Aorta (tissue), 5 donors: ENCODE measurements at regions not wholly inside any gene's neighbourhood (a gene's known extent, or its start where the extent isn't known, plus 50 kb on each side); places are given as distances from the start of the nearest gene placed in this dataset.
"Not testable (repeated sequence)": the region's sequence is repeated elsewhere in the genome, so short reads cannot be mapped to it uniquely, and the experiment has no call there.

ENCODE experiments used
- ATAC-seq: fragments of 200-7000 bp; cut with Tn5 transposase; one replicate; pipeline ENCODE4 v1.9.1; 2022; ENCODE audit warnings: moderate library complexity; ENCODE audit not compliant: low FRiP score
- DNase-seq, 2 donors: peaks; one replicate each; pipeline ENCODE4 v3.0.0-alpha.2; 2020
- H3K27ac ChIP-seq, 2 donors: one replicate each; pipeline ENCODE4 v1.5.1; 2013; ENCODE audit warnings: low read length in 2 of 2, mild to moderate bottlenecking in 2 of 2, moderate library complexity in 2 of 2, control low read depth in 1 of 2, inconsistent platforms in 1 of 2, low read depth in 1 of 2
- H3K27me3 ChIP-seq, 2 donors: one replicate each; pipeline ENCODE4 v1.6.1; 2013; ENCODE audit warnings: control low read depth in 1 of 2, low read length in 1 of 2, mild to moderate bottlenecking in 1 of 2, moderate library complexity in 1 of 2; ENCODE audit not compliant: insufficient read depth in 2 of 2, control insufficient read depth in 1 of 2
- H3K36me3 ChIP-seq, 2 donors: one replicate each; pipeline ENCODE4 v1.6.1; 2013; ENCODE audit warnings: control low read depth in 1 of 2, low read length in 1 of 2, mild to moderate bottlenecking in 1 of 2; ENCODE audit not compliant: insufficient read depth in 2 of 2, control insufficient read depth in 1 of 2
- H3K4me1 ChIP-seq, 2 donors: one replicate each; pipeline ENCODE4 v1.6.1; 2013; ENCODE audit warnings: low read length in 2 of 2, control low read depth in 1 of 2, mild to moderate bottlenecking in 1 of 2, moderate library complexity in 1 of 2; ENCODE audit not compliant: insufficient read depth in 2 of 2, control insufficient read depth in 1 of 2
- H3K4me3 ChIP-seq, 2 donors: one replicate each; pipeline ENCODE4 v1.5.1; 2013; ENCODE audit warnings: low read length in 2 of 2, control low read depth in 1 of 2, mild to moderate bottlenecking in 1 of 2
- H3K9me3 ChIP-seq: one replicate; pipeline ENCODE4 v1.6.1; 2013; ENCODE audit warnings: mild to moderate bottlenecking, low read length; ENCODE audit not compliant: control insufficient read depth
- WGBS, 2 donors: extraction: QIAGEN DNeasy Blood & Tissue Kit; methylation state at CpG; one replicate each; pipeline ENCODE4 v1.1.7; 2013; 5-methylcytosine and 5-hydroxymethylcytosine counted together
- intact Hi-C, 2 donors: fragments of 100-400 bp; cut with DNase I; formaldehyde crosslinking; loops; one replicate each; pipeline versions ENCODE4 v1.14.2 to v1.15.0; 2022
- donor health status: healthy with polysubstance abuse.
- donor health status: Bipolar disorder and iron deficiency.
- donor health status: DM: no; HTN: no; CAD: no.
- donor health status: DM: no; HTN: no; CAD: no.
- donor health status: DM: yes; HTN: yes; CAD: no.

- Histone ChIP-seq H3K4me1 (no peaks in the 10 kb centered on the region), H3K36me3 (no peaks in the 10 kb centered on the region), H3K27ac (no peak overlapping the region), H3K27me3 (no peaks in the 10 kb centered on the region), H3K4me3 (no peak overlapping the region), H3K9me3 (no peaks in the 10 kb centered on the region)
- intact Hi-C loops = no loop called here
- 80 to 81% methylated on average over 7 of the region's 7 CpGs for WGBS, 2 donors
- ATAC-seq (no peak), DNase-seq (no peak)
Measured at GRCh38 chr6:3962291-3963280, 113.4 kb downstream of the FAM50B start.

GRCh38 chr6:3963426-3963825, 114.3 kb downstream of the FAM50B start:
- 85% methylated on average over 4 of the region's 4 CpGs for WGBS, 2 donors
- no peak for ATAC-seq
- Histone ChIP-seq H3K4me3 (no peak overlapping the region), H3K9me3 (no peaks in the 10 kb centered on the region), H3K27me3 (no peaks in the 10 kb centered on the region), H3K36me3 (no peaks in the 10 kb centered on the region), H3K27ac (no peak overlapping the region), H3K4me1 (no peaks in the 10 kb centered on the region)
- DNase-seq = no peak
- intact Hi-C loops = no loop called here

- Histone ChIP-seq H3K36me3 (no peaks in the 10 kb centered on the region), H3K4me1 (no peaks in the 10 kb centered on the region), H3K27me3 (no peaks in the 10 kb centered on the region), H3K4me3 (no peak overlapping the region), H3K9me3 (no peaks in the 10 kb centered on the region), H3K27ac (no peak overlapping the region)
- DNase-seq (no peak), ATAC-seq (no peak)
- 89 to 90% methylated on average over 12 of the region's 12 CpGs for WGBS, 2 donors
- intact Hi-C loops = no loop called here
Measured at GRCh38 chr6:3965071-3965718, 113.7 kb downstream of the FAM217A start.

GRCh38 chr6:3966426-3966825, 112.5 kb downstream of the FAM217A start:
- intact Hi-C loops = no loop called here

GRCh38 chr6:3970097-3970496, 108.8 kb downstream of the FAM217A start:
- Histone ChIP-seq H3K27me3 (no peaks in the 10 kb centered on the region), H3K4me3 (no peak overlapping the region), H3K9me3 (no peaks in the 10 kb centered on the region), H3K36me3 (no peaks in the 10 kb centered on the region), H3K4me1 (no peaks in the 10 kb centered on the region), H3K27ac (no peak overlapping the region)
- 93 to 95% methylated on average over 5 of the region's 5 CpGs for WGBS, 2 donors
- DNase-seq (no peak), ATAC-seq (no peak)
- intact Hi-C loops = no loop called here

More at GRCh38 chr6:3966426-3966825, 112.5 kb downstream of the FAM217A start:
- DNase-seq (no peak), ATAC-seq (no peak)
- 91 to 93% methylated on average over 9 of the region's 9 CpGs for whole genome bisulfite sequencing, 2 donors
- no peaks in the 10 kb centered on the region for H3K36me3 ChIP-seq
- no peaks in the 10 kb centered on the region for H3K4me1 ChIP-seq
- no peaks in the 10 kb centered on the region for H3K9me3 ChIP-seq
- no peak overlapping the region for H3K4me3 ChIP-seq
- H3K27me3 ChIP-seq = no peaks in the 10 kb centered on the region
- H3K27ac ChIP-seq = no peak overlapping the region

GRCh38 chr6:3973152-3973551, 105.8 kb downstream of the FAM217A start:
- H3K4me3 ChIP-seq, DNase-seq, ATAC-seq, H3K27me3 ChIP-seq, H3K4me1 ChIP-seq, H3K36me3 ChIP-seq, H3K9me3 ChIP-seq, H3K27ac ChIP-seq, intact Hi-C loops: not testable (repeated sequence)
- WGBS, 2 donors = 90 to 93% methylated on average over 3 of the region's 3 CpGs

GRCh38 chr6:3977875-3978711, 100.8 kb downstream of the FAM217A start:
- ATAC-seq (peak; percentile 83), DNase-seq (no peak)
- no peaks in the 10 kb centered on the region for H3K27me3 ChIP-seq
- H3K9me3 ChIP-seq = no peaks in the 10 kb centered on the region
- H3K4me3 ChIP-seq = no peak overlapping the region
- no peak overlapping the region for H3K27ac ChIP-seq
- WGBS, 2 donors = 47 to 48% methylated on average over 16 of the region's 16 CpGs
- intact Hi-C loops = loop anchor here in 1 of 2 donors (5.0 kb wide), 1 partner anchor 46 kb away; no protein-coding TSS in a partner anchor
- no peaks in the 10 kb centered on the region for H3K36me3 ChIP-seq
- no peaks in the 10 kb centered on the region for H3K4me1 ChIP-seq

- not testable (repeated sequence) for ATAC-seq, H3K4me1 ChIP-seq, H3K27me3 ChIP-seq, H3K9me3 ChIP-seq, H3K36me3 ChIP-seq, H3K4me3 ChIP-seq, H3K27ac ChIP-seq, DNase-seq
- intact Hi-C loops = loop anchor here in 1 of 2 donors (5.0 kb wide), 1 partner anchor 47 kb away; no protein-coding TSS in a partner anchor
- WGBS, 2 donors = 80 to 85% methylated on average over 1 of the region's 1 CpG
Measured at GRCh38 chr6:3978966-3979365, 100.0 kb downstream of the FAM217A start.
